HepG2 (cell line): ENCODE measurements at regions not wholly inside any gene's neighbourhood (a gene's known extent, or its start where the extent isn't known, plus 50 kb on each side); places are given as distances from the start of the nearest gene placed in this dataset.
A peak's percentile ranks its signal among the peaks of the same experiment; 100 is the strongest.

ENCODE experiments used
- PHF21A ChIP-seq: sonication (generic); formaldehyde crosslinking; IDR thresholded peaks from 2 replicates; pipeline ENCODE4 v1.5.0; 2020; ENCODE audit warnings: mild to moderate bottlenecking, missing genetic modification reagents
- SRSF9 ChIP-seq: fragments of 200-400 bp; formaldehyde crosslinking; IDR thresholded peaks from 2 replicates; pipeline ENCODE4 v1.6.1; 2018; ENCODE audit warnings: borderline replicate concordance, mild to moderate bottlenecking, low read depth, low read length; ENCODE audit not compliant: insufficient read depth, poor library complexity, severe bottlenecking
- TCF7 ChIP-seq: sonication (generic); IDR thresholded peaks from 2 replicates; pipeline ENCODE4 v1.6.1; 2016; ENCODE audit warnings: antibody characterized with exemption, low read depth
- ZNF160 ChIP-seq: sonication (generic); formaldehyde crosslinking; IDR thresholded peaks from 2 replicates; pipeline ENCODE4 v1.8.0; 2022; ENCODE audit warnings: mild to moderate bottlenecking, inconsistent platforms, missing genetic modification reagents
- TF ChIP-seq, protein P1 (sequence below): sonication (generic); formaldehyde crosslinking; IDR thresholded peaks from 2 replicates; pipeline ENCODE4 v1.4.0; 2020; ENCODE audit warnings: missing genetic modification reagents
- TF ChIP-seq, protein P2 (sequence below): sonication (generic); formaldehyde crosslinking; IDR thresholded peaks from 2 replicates; pipeline ENCODE4 v1.5.0; 2020; ENCODE audit warnings: mild to moderate bottlenecking, missing genetic modification reagents, borderline replicate concordance

DNA sequence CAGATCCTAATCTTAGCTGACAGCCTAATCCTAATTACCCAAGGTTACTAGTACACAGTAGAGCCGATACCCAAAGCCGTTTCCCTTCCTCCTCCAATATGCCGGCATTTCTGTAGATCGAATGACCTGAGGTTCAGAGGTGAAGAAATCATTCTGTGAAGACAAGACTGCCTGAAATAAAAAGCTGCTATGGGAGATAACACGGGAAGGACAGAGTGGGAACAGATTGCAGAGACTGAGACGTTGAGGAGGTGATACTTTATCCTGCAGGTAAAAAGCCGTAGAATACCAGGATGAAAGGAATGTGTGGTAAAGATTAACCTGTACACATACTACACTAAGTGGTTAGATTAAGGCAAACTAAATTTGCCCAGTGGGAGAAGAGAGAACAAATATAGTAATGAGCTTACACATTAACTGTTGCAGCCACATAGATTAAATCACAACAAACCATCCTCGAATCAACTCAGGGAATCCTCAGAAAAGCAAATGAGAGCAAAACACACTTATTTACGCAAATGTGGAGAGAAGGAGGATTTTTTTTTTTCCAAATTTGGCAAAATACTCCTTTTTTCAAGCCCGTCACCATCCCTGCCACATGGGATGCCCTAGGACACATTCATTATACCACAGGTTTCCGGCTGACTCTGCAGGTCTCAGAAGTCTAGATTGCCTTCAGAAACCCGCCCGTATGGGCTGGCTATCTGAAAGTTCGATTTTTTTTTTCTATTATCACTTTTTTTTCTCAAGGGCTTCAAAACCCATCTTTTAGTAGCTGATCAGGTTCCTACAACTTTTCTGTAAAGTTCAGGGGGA, 188.0 kb downstream of the TTC8 start (continued):
- TF ChIP-seq, protein P1, sequence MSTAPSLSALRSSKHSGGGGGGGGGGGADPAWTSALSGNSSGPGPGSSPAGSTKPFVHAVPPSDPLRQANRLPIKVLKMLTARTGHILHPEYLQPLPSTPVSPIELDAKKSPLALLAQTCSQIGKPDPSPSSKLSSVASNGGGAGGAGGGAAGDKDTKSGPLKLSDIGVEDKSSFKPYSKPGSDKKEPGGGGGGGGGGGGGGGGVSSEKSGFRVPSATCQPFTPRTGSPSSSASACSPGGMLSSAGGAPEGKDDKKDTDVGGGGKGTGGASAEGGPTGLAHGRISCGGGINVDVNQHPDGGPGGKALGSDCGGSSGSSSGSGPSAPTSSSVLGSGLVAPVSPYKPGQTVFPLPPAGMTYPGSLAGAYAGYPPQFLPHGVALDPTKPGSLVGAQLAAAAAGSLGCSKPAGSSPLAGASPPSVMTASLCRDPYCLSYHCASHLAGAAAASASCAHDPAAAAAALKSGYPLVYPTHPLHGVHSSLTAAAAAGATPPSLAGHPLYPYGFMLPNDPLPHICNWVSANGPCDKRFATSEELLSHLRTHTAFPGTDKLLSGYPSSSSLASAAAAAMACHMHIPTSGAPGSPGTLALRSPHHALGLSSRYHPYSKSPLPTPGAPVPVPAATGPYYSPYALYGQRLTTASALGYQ (CRISPR knock-in tag), result 0 out of 2 replicates have a peak, but pooled peaks have one; percentile 13
- TF ChIP-seq TCF7, result 0 out of 2 replicates have a peak, but pooled peaks have one; percentile 7
- TF ChIP-seq, protein P2, sequence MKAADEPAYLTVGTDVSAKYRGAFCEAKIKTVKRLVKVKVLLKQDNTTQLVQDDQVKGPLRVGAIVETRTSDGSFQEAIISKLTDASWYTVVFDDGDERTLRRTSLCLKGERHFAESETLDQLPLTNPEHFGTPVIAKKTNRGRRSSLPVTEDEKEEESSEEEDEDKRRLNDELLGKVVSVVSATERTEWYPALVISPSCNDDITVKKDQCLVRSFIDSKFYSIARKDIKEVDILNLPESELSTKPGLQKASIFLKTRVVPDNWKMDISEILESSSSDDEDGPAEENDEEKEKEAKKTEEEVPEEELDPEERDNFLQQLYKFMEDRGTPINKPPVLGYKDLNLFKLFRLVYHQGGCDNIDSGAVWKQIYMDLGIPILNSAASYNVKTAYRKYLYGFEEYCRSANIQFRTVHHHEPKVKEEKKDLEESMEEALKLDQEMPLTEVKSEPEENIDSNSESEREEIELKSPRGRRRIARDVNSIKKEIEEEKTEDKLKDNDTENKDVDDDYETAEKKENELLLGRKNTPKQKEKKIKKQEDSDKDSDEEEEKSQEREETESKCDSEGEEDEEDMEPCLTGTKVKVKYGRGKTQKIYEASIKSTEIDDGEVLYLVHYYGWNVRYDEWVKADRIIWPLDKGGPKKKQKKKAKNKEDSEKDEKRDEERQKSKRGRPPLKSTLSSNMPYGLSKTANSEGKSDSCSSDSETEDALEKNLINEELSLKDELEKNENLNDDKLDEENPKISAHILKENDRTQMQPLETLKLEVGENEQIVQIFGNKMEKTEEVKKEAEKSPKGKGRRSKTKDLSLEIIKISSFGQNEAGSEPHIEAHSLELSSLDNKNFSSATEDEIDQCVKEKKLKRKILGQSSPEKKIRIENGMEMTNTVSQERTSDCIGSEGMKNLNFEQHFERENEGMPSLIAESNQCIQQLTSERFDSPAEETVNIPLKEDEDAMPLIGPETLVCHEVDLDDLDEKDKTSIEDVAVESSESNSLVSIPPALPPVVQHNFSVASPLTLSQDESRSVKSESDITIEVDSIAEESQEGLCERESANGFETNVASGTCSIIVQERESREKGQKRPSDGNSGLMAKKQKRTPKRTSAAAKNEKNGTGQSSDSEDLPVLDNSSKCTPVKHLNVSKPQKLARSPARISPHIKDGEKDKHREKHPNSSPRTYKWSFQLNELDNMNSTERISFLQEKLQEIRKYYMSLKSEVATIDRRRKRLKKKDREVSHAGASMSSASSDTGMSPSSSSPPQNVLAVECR (CRISPR knock-in tag), result 0 out of 2 replicates have a peak, but pooled peaks have one; percentile 13
- TF ChIP-seq SRSF9, result no peak
- no peak for TF ChIP-seq ZNF160
- 0 out of 2 replicates have a peak, but pooled peaks have one; percentile 28 for TF ChIP-seq PHF21A
